Loucy (cell line): ENCODE measurements at regions not wholly inside any gene's neighbourhood (a gene's known extent, or its start where the extent isn't known, plus 50 kb on each side); places are given as distances from the start of the nearest gene placed in this dataset.

Experiments
- H2AFZ ChIP-seq: fragments of 200-600 bp; sonication (generic); 2 replicates; pipeline ENCODE4 v1.6.0; 2016; ENCODE audit warnings: antibody characterized with exemption, mild to moderate bottlenecking, low read length, moderate library complexity
- H3F3A ChIP-seq: fragments of 200-600 bp; 2 replicates; pipeline ENCODE4 v1.6.0; 2016; ENCODE audit warnings: antibody characterized with exemption, low read depth, mild to moderate bottlenecking
- H3K27me3 ChIP-seq: fragments of 200-600 bp; sonication (generic); 2 replicates; pipeline ENCODE4 v1.6.1; 2014; ENCODE audit warnings: low read length, mild to moderate bottlenecking; ENCODE audit not compliant: insufficient read depth, poor library complexity, severe bottlenecking
- H3K36me3 ChIP-seq: fragments of 200-600 bp; sonication (generic); 2 replicates; pipeline ENCODE4 v1.6.1; 2016; ENCODE audit warnings: low read length; ENCODE audit not compliant: insufficient read depth
- H3K4me1 ChIP-seq: fragments of 200-600 bp; sonication (generic); 2 replicates; pipeline ENCODE4 v1.5.1; 2014; ENCODE audit warnings: low read length, mild to moderate bottlenecking; ENCODE audit not compliant: insufficient read depth, poor library complexity, severe bottlenecking
- H3K4me2 ChIP-seq: fragments of 200-600 bp; sonication (generic); 2 replicates; pipeline ENCODE4 v1.6.0; 2014; ENCODE audit warnings: antibody characterized with exemption, low read length, low read depth, mild to moderate bottlenecking; ENCODE audit not compliant: poor library complexity, severe bottlenecking
- H3K4me3 ChIP-seq: fragments of 200-600 bp; sonication (generic); 2 replicates; pipeline ENCODE4 v1.5.1; 2014; ENCODE audit warnings: low read length, mild to moderate bottlenecking, mixed read lengths; ENCODE audit not compliant: poor library complexity, severe bottlenecking
- H3K79me2 ChIP-seq: fragments of 200-600 bp; sonication (generic); 2 replicates; pipeline ENCODE4 v1.6.1; 2014; ENCODE audit warnings: low read length; ENCODE audit not compliant: insufficient read depth
- H3K9ac ChIP-seq: fragments of 200-600 bp; sonication (generic); 2 replicates; pipeline ENCODE4 v1.6.0; 2014; ENCODE audit warnings: mild to moderate bottlenecking, low read depth, low read length, moderate library complexity; ENCODE audit not compliant: poor library complexity, severe bottlenecking
- H3K9me2 ChIP-seq: fragments of 200-600 bp; sonication (generic); replicated peaks from 2 replicates; pipeline ENCODE4 v1.6.1; 2016; ENCODE audit warnings: low read depth, low read length, mixed read lengths
- H3K9me3 ChIP-seq: fragments of 200-600 bp; sonication (generic); 2 replicates; pipeline ENCODE4 v1.6.1; 2014; ENCODE audit warnings: mild to moderate bottlenecking, antibody characterized with exemption, low read length, low read depth; ENCODE audit not compliant: insufficient read depth
- H4K20me1 ChIP-seq: fragments of 200-600 bp; sonication (generic); 2 replicates; pipeline ENCODE4 v1.6.0; 2014; ENCODE audit warnings: antibody characterized with exemption, low read length, mild to moderate bottlenecking; ENCODE audit not compliant: insufficient read depth, poor library complexity, severe bottlenecking
- CTCF ChIP-seq: fragments of 200-600 bp; sonication (generic); conservative IDR thresholded peaks from 2 replicates; pipeline ENCODE4 v1.5.1; 2014; ENCODE audit warnings: mild to moderate bottlenecking, antibody characterized with exemption, low read length
- EZH2phosphoT487 ChIP-seq: fragments of 200-600 bp; IDR thresholded peaks from 2 replicates; pipeline ENCODE4 v1.6.1; 2018; ENCODE audit warnings: antibody characterized with exemption, mild to moderate bottlenecking, moderate library complexity, borderline replicate concordance

- Histone ChIP-seq H3K36me3 (no peaks in the 10 kb centered on the region), H3K27me3 (no peaks in the 10 kb centered on the region), H3K79me2 (no peaks in the 10 kb centered on the region), H3K9me2 (no peaks in the 10 kb centered on the region), H3K4me3 (no peak overlapping the region), H3F3A (no peaks in the 10 kb centered on the region), H3K4me2 (no peak overlapping the region), H3K9me3 (no peaks in the 10 kb centered on the region), H3K9ac (no peak overlapping the region), H3K4me1 (no peaks in the 10 kb centered on the region), H4K20me1 (no peaks in the 10 kb centered on the region), H2AFZ (peak overlapping the region; percentile 74)
- TF ChIP-seq CTCF (no peak), EZH2phosphoT487 (no peak)
Observed at GRCh38 chr13:60343978-60344377, 53.0 kb upstream of the TDRD3 start.

GRCh38 chr13:60347174-60347573, 49.8 kb upstream of the TDRD3 start:
- H3K27me3 ChIP-seq, result no peaks in the 10 kb centered on the region
- no peaks in the 10 kb centered on the region for H3K79me2 ChIP-seq

More at GRCh38 chr13:60347174-60347573, 49.8 kb upstream of the TDRD3 start:
- H3K36me3 ChIP-seq, result no peaks in the 10 kb centered on the region
- no peaks in the 10 kb centered on the region for H3K9me3 ChIP-seq
- H3K9me2 ChIP-seq, result no peaks in the 10 kb centered on the region
- TF ChIP-seq EZH2phosphoT487, result no peak
- no peak for TF ChIP-seq CTCF
- H3F3A ChIP-seq, result no peaks in the 10 kb centered on the region
- H3K4me2 ChIP-seq, result no peak overlapping the region
- H3K4me3 ChIP-seq, result no peak overlapping the region
- no peaks in the 10 kb centered on the region for H3K4me1 ChIP-seq
- no peak overlapping the region for H2AFZ ChIP-seq
- H4K20me1 ChIP-seq, result no peaks in the 10 kb centered on the region
- no peak overlapping the region for H3K9ac ChIP-seq
